IMR-90 (cell line): ENCODE measurements at regions not wholly inside any gene's neighbourhood (a gene's known extent, or its start where the extent isn't known, plus 50 kb on each side); places are given as distances from the start of the nearest gene placed in this dataset.

Source experiments
- ATAC-seq: fragments of 200-7000 bp; cut with Tn5 transposase; 2 replicates; pipeline ENCODE4 v1.9.1; 2020; ENCODE audit warnings: low read depth, mild to moderate bottlenecking, moderate library complexity
- BruUV-seq: library from RNA; stranded (reverse); fragments of 400-500 nt; replicated peaks from 2 replicates; lab custom pipeline; 2021; lab: Mats Ljungman, UMichigan
- CTCF ChIA-PET: fragments of 300-600 bp; formaldehyde crosslinking; extraction: SDS; loops from one replicate; lab custom pipeline; 2021; ENCODE audit warnings: antibody characterized with exemption; lab: Yijun Ruan, JAX
- POLR2A ChIA-PET: fragments of 300-600 bp; sonication (Branson Sonifier 250); formaldehyde crosslinking; loops from one replicate; lab custom pipeline; 2022; ENCODE audit warnings: antibody characterized with exemption; ENCODE audit not compliant: unreplicated experiment; lab: Charles Lee
- DNase-seq: peaks from one replicate; pipeline ENCODE4 v3.0.0; 2013
- H2AFZ ChIP-seq: replicated peaks from 2 replicates; pipeline ENCODE3; 2013; ENCODE audit warnings: low read length, mild to moderate bottlenecking; ENCODE audit not compliant: poor library complexity
- H2AK5ac ChIP-seq: 2 replicates; pipeline ENCODE4 v1.6.1; 2013; ENCODE audit warnings: low read depth, low read length, inconsistent platforms
- H2AK9ac ChIP-seq: replicated peaks from 2 replicates; pipeline ENCODE3; 2013; ENCODE audit warnings: mild to moderate bottlenecking, low read depth, low read length, moderate library complexity; ENCODE audit not compliant: poor library complexity
- H2BK120ac ChIP-seq: 2 replicates; pipeline ENCODE4 v1.6.1; 2013; ENCODE audit warnings: low read depth, low read length, inconsistent platforms
- H2BK15ac ChIP-seq: 3 replicates; pipeline ENCODE4 v1.6.1; 2013; ENCODE audit warnings: low read depth, low read length, inconsistent platforms
- H2BK20ac ChIP-seq: 2 replicates; pipeline ENCODE4 v1.6.1; 2013; ENCODE audit warnings: low read depth, mild to moderate bottlenecking, inconsistent platforms, low read length, moderate library complexity
- H2BK5ac ChIP-seq: 2 replicates; pipeline ENCODE4 v1.6.1; 2013; ENCODE audit warnings: mild to moderate bottlenecking, low read depth, low read length, inconsistent platforms; ENCODE audit not compliant: poor library complexity, severe bottlenecking
- H3K14ac ChIP-seq: replicated peaks from 2 replicates; pipeline ENCODE4 v1.6.1; 2013; ENCODE audit warnings: low read depth, low read length, inconsistent platforms
- H3K18ac ChIP-seq: 2 replicates; pipeline ENCODE4 v1.6.1; 2013; ENCODE audit warnings: low read depth, low read length, control low read depth
- H3K23ac ChIP-seq: 2 replicates; pipeline ENCODE4 v1.6.1; 2013; ENCODE audit warnings: low read depth, low read length, inconsistent platforms
- H3K27ac ChIP-seq: 2 replicates; pipeline ENCODE4 v1.5.1; 2013; ENCODE audit warnings: mild to moderate bottlenecking, control low read depth, low read length; ENCODE audit not compliant: insufficient read depth
- H3K27me3 ChIP-seq: 2 replicates; pipeline ENCODE4 v1.6.1; 2013; ENCODE audit warnings: low read length; ENCODE audit not compliant: control insufficient read depth, insufficient read depth
- H3K36me3 ChIP-seq: 2 replicates; pipeline ENCODE4 v1.6.1; 2013; ENCODE audit warnings: low read length, mixed read lengths; ENCODE audit not compliant: control insufficient read depth, insufficient read depth
- H3K4ac ChIP-seq: 2 replicates; pipeline ENCODE4 v1.6.1; 2013; ENCODE audit warnings: low read depth, low read length, inconsistent platforms
- H3K4me1 ChIP-seq: 2 replicates; pipeline ENCODE4 v1.6.1; 2013; ENCODE audit warnings: low read length, mixed read lengths; ENCODE audit not compliant: control insufficient read depth, insufficient read depth
- H3K4me2 ChIP-seq: 2 replicates; pipeline ENCODE4 v1.6.1; 2013; ENCODE audit warnings: low read depth, mild to moderate bottlenecking, control low read depth, low read length, moderate library complexity
- H3K4me3 ChIP-seq: 2 replicates; pipeline ENCODE4 v1.5.1; 2013; ENCODE audit warnings: low read depth, mild to moderate bottlenecking, control low read depth, low read length, moderate library complexity; ENCODE audit not compliant: insufficient read depth
- H3K56ac ChIP-seq: 2 replicates; pipeline ENCODE4 v1.6.1; 2013; ENCODE audit warnings: low read length, inconsistent platforms; ENCODE audit not compliant: insufficient read depth; ENCODE audit errors: extremely low read depth
- H3K79me1 ChIP-seq, 2 experiments: 2 replicates each; pipeline ENCODE4 v1.6.1; 2013; ENCODE audit warnings: low read length in 2 of 2, inconsistent platforms in 1 of 2, low read depth in 1 of 2
- H3K9ac ChIP-seq: 2 replicates; pipeline ENCODE4 v1.6.1; 2013; ENCODE audit warnings: low read depth, low read length, control low read depth
- H3K9me1 ChIP-seq: 2 replicates; pipeline ENCODE4 v1.6.1; 2013; ENCODE audit warnings: low read length, inconsistent platforms; ENCODE audit not compliant: insufficient read depth
- H3K9me3 ChIP-seq: 2 replicates; pipeline ENCODE4 v1.6.1; 2013; ENCODE audit warnings: low read length; ENCODE audit not compliant: control insufficient read depth, insufficient read depth
- H4K20me1 ChIP-seq: 2 replicates; pipeline ENCODE4 v1.6.1; 2013; ENCODE audit warnings: low read length, inconsistent platforms; ENCODE audit not compliant: insufficient read depth
- H4K5ac ChIP-seq: 2 replicates; pipeline ENCODE4 v1.6.1; 2013; ENCODE audit warnings: mild to moderate bottlenecking, low read depth, low read length, control low read depth
- H4K8ac ChIP-seq, 2 experiments: 2 replicates each; pipeline ENCODE4 v1.6.1; 2013; ENCODE audit warnings: low read depth in 2 of 2, low read length in 2 of 2, control low read depth in 1 of 2, inconsistent platforms in 1 of 2
- H4K91ac ChIP-seq: 2 replicates; pipeline ENCODE4 v1.6.1; 2013; ENCODE audit warnings: low read depth, low read length, inconsistent platforms; ENCODE audit not compliant: insufficient read depth
- CEBPB ChIP-seq: IDR thresholded peaks from 2 replicates; pipeline ENCODE4 v1.6.1; 2012; ENCODE audit warnings: low read depth, low read length, improper control_type of control experiment
- CHD1 ChIP-seq: IDR thresholded peaks from 2 replicates; pipeline ENCODE4 v1.6.1; 2012; ENCODE audit warnings: low read depth, low read length, improper control_type of control experiment
- CTCF ChIP-seq: conservative IDR thresholded peaks from 2 replicates; pipeline ENCODE4 v1.5.1; 2012; ENCODE audit warnings: mild to moderate bottlenecking, low read depth, low read length, improper control_type of control experiment
- ELK1 ChIP-seq: fragments of 150-350 bp; IDR thresholded peaks from 2 replicates; pipeline ENCODE4 v1.6.1; 2016; ENCODE audit warnings: low read depth, mild to moderate bottlenecking, low read length, moderate library complexity, borderline replicate concordance
- FOS ChIP-seq: fragments of 150-350 bp; IDR thresholded peaks from 2 replicates; pipeline ENCODE4 v1.6.1; 2016; ENCODE audit warnings: low read depth, low read length
- MAFK ChIP-seq: IDR thresholded peaks from 2 replicates; pipeline ENCODE4 v1.6.1; 2012; ENCODE audit warnings: low read depth, low read length, improper control_type of control experiment
- MAZ ChIP-seq: IDR thresholded peaks from 2 replicates; pipeline ENCODE4 v1.6.1; 2012; ENCODE audit warnings: low read depth, mild to moderate bottlenecking, low read length, improper control_type of control experiment, moderate library complexity, borderline replicate concordance
- NFE2L2 ChIP-seq: fragments of 150-350 bp; IDR thresholded peaks from 2 replicates; pipeline ENCODE4 v1.6.1; 2016; ENCODE audit warnings: low read depth, mild to moderate bottlenecking, low read length
- RAD21 ChIP-seq: IDR thresholded peaks from 2 replicates; pipeline ENCODE4 v1.6.1; 2012; ENCODE audit warnings: low read length, improper control_type of control experiment
- RCOR1 ChIP-seq: IDR thresholded peaks from 2 replicates; pipeline ENCODE4 v1.6.1; 2012; ENCODE audit warnings: mild to moderate bottlenecking, low read length, improper control_type of control experiment; ENCODE audit not compliant: insufficient replicate concordance
- USF2 ChIP-seq: fragments of 150-350 bp; IDR thresholded peaks from 2 replicates; pipeline ENCODE4 v1.6.1; 2017; ENCODE audit warnings: mild to moderate bottlenecking, antibody characterized with exemption, low read length, low read depth
- WGBS, 2 experiments: methylation state at CpG; one replicate each; pipeline versions ENCODE4 v1.1.5 to v1.1.7; 2013; ENCODE audit warnings: missing lambda C conversion rate in 2 of 2; ENCODE audit not compliant: insufficient read length in 1 of 2; ENCODE audit errors: extremely low coverage in 2 of 2; 5-methylcytosine and 5-hydroxymethylcytosine counted together
- dilution Hi-C: fragments of 300-500 bp; cut with HindIII; formaldehyde crosslinking; loops from one replicate; pipeline ENCODE4 v1.14.3; 2018; ENCODE audit warnings: low sequenced_read_pairs; ENCODE audit not compliant: unreplicated experiment
- in situ Hi-C: fragments of 300-500 bp; cut with MboI; formaldehyde crosslinking; loops from 3 replicates; pipeline ENCODE4 v1.14.3; 2019; ENCODE audit warnings: low sequenced_read_pairs, inconsistent platforms, mixed read lengths
- intact Hi-C: fragments of 100-400 bp; cut with micrococcal nuclease; formaldehyde crosslinking; loops from 2 replicates; pipeline ENCODE4 v1.10.0; 2022

GRCh38 chr15:91556926-91557325, 296.6 kb upstream of the SLCO3A1 start:
- no peak overlapping the region for H3K4ac ChIP-seq
- no peak for ATAC-seq
- DNase-seq, result no peak
- no TSS peak for BruUV-seq
- no peak overlapping the region for H2BK5ac ChIP-seq
- H3K14ac ChIP-seq, result no peak overlapping the region
- no peaks in the 10 kb centered on the region for H3K9me3 ChIP-seq
- intact Hi-C loops, result no loop called here
- H3K9me1 ChIP-seq, result no peaks in the 10 kb centered on the region
- H3K9ac ChIP-seq, result no peak overlapping the region
- no peak overlapping the region for H2BK20ac ChIP-seq
- no peak overlapping the region for H2AK9ac ChIP-seq
- no peak overlapping the region for H3K56ac ChIP-seq
- no peaks in the 10 kb centered on the region for H4K20me1 ChIP-seq
- H4K91ac ChIP-seq, result no peak overlapping the region
- H2AK5ac ChIP-seq, result no peak overlapping the region
- no peak overlapping the region for H3K23ac ChIP-seq
- TF ChIP-seq CEBPB, result no peak
- TF ChIP-seq CTCF, result no peak
- TF ChIP-seq USF2, result no peak
- TF ChIP-seq MAZ, result no peak
- no peak for TF ChIP-seq RAD21
- no peak for TF ChIP-seq NFE2L2
- no peak for TF ChIP-seq RCOR1
- TF ChIP-seq MAFK, result no peak
- TF ChIP-seq CHD1, result no peak
- TF ChIP-seq FOS, result no peak
- TF ChIP-seq ELK1, result no peak
- no CpG with 5 or more reads among the region's 5 CpGs for WGBS, 2 experiments
- no peaks in the 10 kb centered on the region for H3K27me3 ChIP-seq
- ChIA-PET CTCF (no interaction called here), POLR2A (no interaction called here)
- no peak overlapping the region for H3K4me3 ChIP-seq
- no peaks in the 10 kb centered on the region for H3K79me1 ChIP-seq
- no peaks in the 10 kb centered on the region for H3K36me3 ChIP-seq
- no peak overlapping the region for H3K27ac ChIP-seq
- in situ Hi-C loops, result no loop called here
- H2AFZ ChIP-seq, result no peak overlapping the region
- H3K4me2 ChIP-seq, result no peak overlapping the region
- dilution Hi-C loops, result no loop called here
- no peak overlapping the region for H2BK120ac ChIP-seq
- H4K8ac ChIP-seq, result no peak overlapping the region
- no peak overlapping the region for H4K5ac ChIP-seq
- H3K4me1 ChIP-seq, result peaks cover 3% of the 10 kb centered on the region
- H3K18ac ChIP-seq, result no peak overlapping the region
- no peak overlapping the region for H2BK15ac ChIP-seq
